Left ventricle myocardium inferior (tissue), 1 donor: ENCODE measurements at regions not wholly inside any gene's neighbourhood (a gene's known extent, or its start where the extent isn't known, plus 50 kb on each side); places are given as distances from the start of the nearest gene placed in this dataset.

Source experiments
- DNase-seq: peaks from one replicate; pipeline ENCODE4 v3.0.0-alpha.2; 2020
- H3K27ac ChIP-seq: fragments of 200-600 bp; replicated peaks from 2 replicates; pipeline ENCODE4 v1.8.0; 2021
- H3K27me3 ChIP-seq: fragments of 200-600 bp; 2 replicates; pipeline ENCODE4 v1.8.0; 2021; ENCODE audit warnings: low read depth
- H3K36me3 ChIP-seq: fragments of 200-600 bp; 2 replicates; pipeline ENCODE4 v1.8.0; 2021
- H3K4me1 ChIP-seq: fragments of 200-600 bp; 2 replicates; pipeline ENCODE4 v1.8.0; 2021
- H3K4me3 ChIP-seq: fragments of 200-600 bp; 2 replicates; pipeline ENCODE4 v1.8.0; 2021; ENCODE audit warnings: mild to moderate bottlenecking, moderate library complexity
- H3K9me3 ChIP-seq: fragments of 200-600 bp; replicated peaks from 2 replicates; pipeline ENCODE4 v1.8.0; 2021
- intact Hi-C: fragments of 100-400 bp; cut with micrococcal nuclease; formaldehyde crosslinking; loops from one replicate; pipeline ENCODE4 v1.11.0; 2022
- TF ChIP-seq, protein P1 (sequence below): fragments of 200-600 bp; IDR thresholded peaks from 2 replicates; pipeline ENCODE4 v1.8.0; 2021; ENCODE audit warnings: antibody characterized with exemption, mild to moderate bottlenecking, borderline replicate concordance
- donor health status: DM: no; HTN: yes; CAD: no; lungs with severe emphysema.

GRCh38 chr12:46454981-46455380 is 82.4 kb upstream of the SLC38A2 start:
- intact Hi-C loops = no loop called here
- DNase-seq = no peak
- H3K36me3 ChIP-seq = no peaks in the 10 kb centered on the region
- no peak overlapping the region for H3K27ac ChIP-seq
- no peak overlapping the region for H3K4me3 ChIP-seq
- H3K4me1 ChIP-seq = peaks cover 29% of the 10 kb centered on the region
- H3K27me3 ChIP-seq = no peaks in the 10 kb centered on the region
- no peaks in the 10 kb centered on the region for H3K9me3 ChIP-seq
- TF ChIP-seq, protein P1, sequence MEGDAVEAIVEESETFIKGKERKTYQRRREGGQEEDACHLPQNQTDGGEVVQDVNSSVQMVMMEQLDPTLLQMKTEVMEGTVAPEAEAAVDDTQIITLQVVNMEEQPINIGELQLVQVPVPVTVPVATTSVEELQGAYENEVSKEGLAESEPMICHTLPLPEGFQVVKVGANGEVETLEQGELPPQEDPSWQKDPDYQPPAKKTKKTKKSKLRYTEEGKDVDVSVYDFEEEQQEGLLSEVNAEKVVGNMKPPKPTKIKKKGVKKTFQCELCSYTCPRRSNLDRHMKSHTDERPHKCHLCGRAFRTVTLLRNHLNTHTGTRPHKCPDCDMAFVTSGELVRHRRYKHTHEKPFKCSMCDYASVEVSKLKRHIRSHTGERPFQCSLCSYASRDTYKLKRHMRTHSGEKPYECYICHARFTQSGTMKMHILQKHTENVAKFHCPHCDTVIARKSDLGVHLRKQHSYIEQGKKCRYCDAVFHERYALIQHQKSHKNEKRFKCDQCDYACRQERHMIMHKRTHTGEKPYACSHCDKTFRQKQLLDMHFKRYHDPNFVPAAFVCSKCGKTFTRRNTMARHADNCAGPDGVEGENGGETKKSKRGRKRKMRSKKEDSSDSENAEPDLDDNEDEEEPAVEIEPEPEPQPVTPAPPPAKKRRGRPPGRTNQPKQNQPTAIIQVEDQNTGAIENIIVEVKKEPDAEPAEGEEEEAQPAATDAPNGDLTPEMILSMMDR = no peak

GRCh38 chr12:46453428-46453827 is 80.9 kb upstream of the SLC38A2 start:
- TF ChIP-seq, protein P1 = no peak
- H3K4me3 ChIP-seq = no peak overlapping the region
- peaks cover 24% of the 10 kb centered on the region for H3K4me1 ChIP-seq
- intact Hi-C loops = no loop called here
- no peaks in the 10 kb centered on the region for H3K9me3 ChIP-seq
- no peak overlapping the region for H3K27ac ChIP-seq
- no peak for DNase-seq
- H3K36me3 ChIP-seq = no peaks in the 10 kb centered on the region
- H3K27me3 ChIP-seq = no peaks in the 10 kb centered on the region

- TF ChIP-seq, protein P1 = no peak
- Histone ChIP-seq H3K36me3 (no peaks in the 10 kb centered on the region), H3K9me3 (no peaks in the 10 kb centered on the region), H3K27me3 (no peaks in the 10 kb centered on the region), H3K4me1 (peaks cover 24% of the 10 kb centered on the region), H3K27ac (no peak overlapping the region), H3K4me3 (no peak overlapping the region)
- DNase-seq = no peak
- intact Hi-C loops = no loop called here
These were observed 80.2 kb upstream of the SLC38A2 start for GRCh38 chr12:46452776-46453175.

DNA sequence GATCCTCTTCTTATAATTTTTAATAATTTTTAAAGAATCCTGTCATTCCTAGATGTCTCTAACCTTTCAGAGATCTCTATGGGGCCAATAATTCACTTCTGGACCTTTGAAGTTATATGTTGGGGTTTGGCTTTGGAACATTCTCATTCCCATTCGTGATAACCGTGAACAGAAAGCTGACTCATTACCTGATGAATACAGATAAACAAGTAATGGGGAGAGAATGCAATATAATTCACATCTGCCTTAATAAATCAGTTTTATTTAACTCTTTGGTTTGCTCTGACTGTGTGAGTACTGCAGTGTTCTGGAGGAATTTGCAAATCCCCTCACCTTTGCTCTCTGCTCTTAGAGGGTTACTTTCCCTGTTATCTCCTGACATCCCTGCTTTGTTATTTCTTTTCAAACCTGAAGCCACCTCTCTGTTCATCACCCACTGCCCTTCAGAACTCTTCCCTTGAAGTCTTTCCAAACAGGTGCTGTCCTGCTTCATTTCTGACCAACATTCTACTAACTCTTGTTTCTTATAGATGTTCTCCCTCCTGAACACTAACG is 79.6 kb upstream of the SLC38A2 start:
- intact Hi-C loops = no loop called here
- no peaks in the 10 kb centered on the region for H3K36me3 ChIP-seq
- no peaks in the 10 kb centered on the region for H3K9me3 ChIP-seq
- peaks cover 24% of the 10 kb centered on the region for H3K4me1 ChIP-seq
- H3K27ac ChIP-seq = no peak overlapping the region
- H3K4me3 ChIP-seq = no peak overlapping the region
- TF ChIP-seq, protein P1 = no peak
- DNase-seq = no peak
- no peaks in the 10 kb centered on the region for H3K27me3 ChIP-seq

DNA sequence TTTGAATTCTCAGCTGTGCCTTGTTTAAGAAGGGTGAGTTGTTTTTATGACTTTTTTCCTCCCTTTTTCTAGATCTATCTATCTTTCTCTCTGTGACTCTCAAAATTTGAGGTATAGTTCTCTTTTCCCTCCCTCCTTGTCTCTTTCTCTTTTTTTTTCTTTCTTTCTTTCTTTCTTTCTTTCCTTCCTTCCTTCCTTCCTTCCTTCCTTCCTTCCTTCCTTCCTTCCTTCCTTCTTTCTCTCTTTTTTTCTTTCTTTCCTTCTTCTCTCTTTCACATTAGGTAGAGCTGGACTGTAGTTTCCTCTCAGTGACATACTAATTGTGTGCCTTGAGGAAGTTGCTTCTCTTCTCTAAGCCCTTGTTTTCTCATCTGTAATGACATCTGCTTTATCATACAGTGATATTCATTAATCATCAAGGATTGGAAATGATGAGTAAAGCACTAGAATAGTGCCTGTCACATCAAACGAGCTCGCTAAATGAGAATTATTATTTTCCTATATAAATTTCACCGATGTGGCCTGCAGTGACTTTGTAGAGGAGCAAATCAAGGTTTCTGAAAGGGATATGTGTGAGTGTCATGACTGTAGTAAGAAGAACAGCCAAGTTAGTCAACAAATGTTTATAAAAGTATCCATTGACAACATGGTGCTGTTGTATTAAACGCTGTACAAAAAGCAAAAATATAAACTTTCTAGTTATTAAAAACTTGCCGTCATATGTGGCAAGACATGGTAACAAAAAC is 78.9 kb upstream of the SLC38A2 start:
- Histone ChIP-seq H3K27me3 (no peaks in the 10 kb centered on the region), H3K36me3 (no peaks in the 10 kb centered on the region), H3K9me3 (no peaks in the 10 kb centered on the region), H3K27ac (peak overlapping the region; percentile 64), H3K4me3 (no peak overlapping the region), H3K4me1 (peaks cover 29% of the 10 kb centered on the region)
- DNase-seq = no peak
- intact Hi-C loops = no loop called here
- TF ChIP-seq, protein P1 = no peak
